ENCODE measurements at regions not wholly inside any gene's neighbourhood (a gene's known extent, or its start where the extent isn't known, plus 50 kb on each side); places are given as distances from the start of the nearest gene placed in this dataset.

GRCh38 chr14:71228711-71229110, 321.5 kb downstream of the PCNX1 start:
- TF ChIP-seq CTCF (conservative IDR thresholded peaks at IDR 0.05; ENCODE audit: low read length) (no peak), EZH2phosphoT487 (IDR thresholded peaks at IDR 0.05; ENCODE audit: borderline replicate concordance) (no peak)

All from Loucy (cell line).